Osteoblast (primary cell): ENCODE measurements at regions not wholly inside any gene's neighbourhood (a gene's known extent, or its start where the extent isn't known, plus 50 kb on each side); places are given as distances from the start of the nearest gene placed in this dataset.

Experiments used
- DNase-seq: peaks from one replicate; pipeline ENCODE4 v3.0.0; 2011; ENCODE audit warnings: low spot score, mixed read lengths; ENCODE audit not compliant: insufficient read length; ENCODE audit errors: missing footprints
- H2AFZ ChIP-seq: 2 replicates; pipeline ENCODE4 v1.6.0; 2011; ENCODE audit warnings: mild to moderate bottlenecking, low read length
- H3K27ac ChIP-seq: 2 replicates; pipeline ENCODE4 v1.5.1; 2011; ENCODE audit warnings: mild to moderate bottlenecking, low read depth, low read length, moderate library complexity
- H3K27me3 ChIP-seq: 2 replicates; pipeline ENCODE4 v1.6.0; 2012; ENCODE audit warnings: mild to moderate bottlenecking, control low read depth, inconsistent platforms, low read length, moderate library complexity; ENCODE audit not compliant: insufficient read depth
- H3K36me3 ChIP-seq: 2 replicates; pipeline ENCODE4 v1.5.1; 2011; ENCODE audit warnings: mild to moderate bottlenecking, low read length, control low read depth, moderate library complexity; ENCODE audit not compliant: insufficient read depth
- H3K4me1 ChIP-seq: 2 replicates; pipeline ENCODE4 v1.5.1; 2011; ENCODE audit warnings: mild to moderate bottlenecking, low read length, control low read depth, moderate library complexity; ENCODE audit not compliant: insufficient read depth
- H3K4me2 ChIP-seq: 2 replicates; pipeline ENCODE4 v1.6.0; 2011; ENCODE audit warnings: mild to moderate bottlenecking, low read length; ENCODE audit not compliant: insufficient read depth
- H3K4me3 ChIP-seq: fragments of 200-600 bp; sonication (generic); 3 replicates; pipeline ENCODE4 v1.5.1; 2012; ENCODE audit warnings: mild to moderate bottlenecking, low read length, inconsistent platforms; ENCODE audit not compliant: insufficient read depth
- H3K79me2 ChIP-seq: 2 replicates; pipeline ENCODE4 v1.6.0; 2012; ENCODE audit warnings: mild to moderate bottlenecking, low read length, control low read depth, inconsistent platforms; ENCODE audit not compliant: insufficient read depth
- H3K9me3 ChIP-seq: 2 replicates; pipeline ENCODE4 v1.5.1; 2011; ENCODE audit warnings: low read depth, low read length, control low read depth
- H4K20me1 ChIP-seq: 2 replicates; pipeline ENCODE4 v1.6.0; 2012; ENCODE audit warnings: mild to moderate bottlenecking, low read length, control low read depth; ENCODE audit not compliant: insufficient read depth
- TF ChIP-seq, protein P1 (sequence below): IDR thresholded peaks from 2 replicates; pipeline ENCODE4 v1.5.1; 2011; ENCODE audit warnings: mild to moderate bottlenecking, low read depth, low read length, moderate library complexity; ENCODE audit errors: extremely low read depth

- no peak overlapping the region for H3K4me3 ChIP-seq
- no peak overlapping the region for H3K27ac ChIP-seq
- no peak overlapping the region for H2AFZ ChIP-seq
- H3K79me2 ChIP-seq = no peaks in the 10 kb centered on the region
- H3K9me3 ChIP-seq = peaks cover 4% of the 10 kb centered on the region
- H3K27me3 ChIP-seq = no peaks in the 10 kb centered on the region
- no peak overlapping the region for H3K4me2 ChIP-seq
- H3K4me1 ChIP-seq = no peaks in the 10 kb centered on the region
- no peak for DNase-seq
- TF ChIP-seq, protein P1, sequence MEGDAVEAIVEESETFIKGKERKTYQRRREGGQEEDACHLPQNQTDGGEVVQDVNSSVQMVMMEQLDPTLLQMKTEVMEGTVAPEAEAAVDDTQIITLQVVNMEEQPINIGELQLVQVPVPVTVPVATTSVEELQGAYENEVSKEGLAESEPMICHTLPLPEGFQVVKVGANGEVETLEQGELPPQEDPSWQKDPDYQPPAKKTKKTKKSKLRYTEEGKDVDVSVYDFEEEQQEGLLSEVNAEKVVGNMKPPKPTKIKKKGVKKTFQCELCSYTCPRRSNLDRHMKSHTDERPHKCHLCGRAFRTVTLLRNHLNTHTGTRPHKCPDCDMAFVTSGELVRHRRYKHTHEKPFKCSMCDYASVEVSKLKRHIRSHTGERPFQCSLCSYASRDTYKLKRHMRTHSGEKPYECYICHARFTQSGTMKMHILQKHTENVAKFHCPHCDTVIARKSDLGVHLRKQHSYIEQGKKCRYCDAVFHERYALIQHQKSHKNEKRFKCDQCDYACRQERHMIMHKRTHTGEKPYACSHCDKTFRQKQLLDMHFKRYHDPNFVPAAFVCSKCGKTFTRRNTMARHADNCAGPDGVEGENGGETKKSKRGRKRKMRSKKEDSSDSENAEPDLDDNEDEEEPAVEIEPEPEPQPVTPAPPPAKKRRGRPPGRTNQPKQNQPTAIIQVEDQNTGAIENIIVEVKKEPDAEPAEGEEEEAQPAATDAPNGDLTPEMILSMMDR = no peak
- H4K20me1 ChIP-seq = no peaks in the 10 kb centered on the region
- H3K36me3 ChIP-seq = no peaks in the 10 kb centered on the region
These were observed 662.5 kb downstream of the LUZP2 start for GRCh38 chr11:25159341-25159740.

DNA sequence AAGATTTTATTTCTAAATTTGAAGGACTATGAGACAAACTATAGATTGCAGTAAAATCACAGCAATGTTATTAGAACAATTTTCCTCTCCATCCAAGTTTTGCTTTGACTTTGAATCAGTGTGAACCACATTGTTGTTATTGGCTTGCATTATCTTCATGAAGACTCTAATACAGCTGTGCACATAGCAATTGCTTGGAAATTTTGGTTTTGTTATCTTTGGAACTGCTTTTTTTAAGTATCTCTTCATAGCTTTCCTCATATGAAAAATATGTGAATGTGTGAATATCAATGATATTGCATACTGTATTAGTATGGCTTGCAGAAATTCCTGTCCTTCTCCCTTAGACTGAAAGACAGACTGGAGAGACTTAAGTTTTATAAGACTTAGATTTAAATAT lies 666.6 kb downstream of the LUZP2 start:
- no peak for DNase-seq
- H3K27ac ChIP-seq = no peak overlapping the region
- TF ChIP-seq, protein P1 = no peak
- H3K79me2 ChIP-seq = no peaks in the 10 kb centered on the region
- H4K20me1 ChIP-seq = no peaks in the 10 kb centered on the region
- no peak overlapping the region for H3K4me2 ChIP-seq
- H3K36me3 ChIP-seq = no peaks in the 10 kb centered on the region
- H2AFZ ChIP-seq = no peak overlapping the region
- no peaks in the 10 kb centered on the region for H3K4me1 ChIP-seq
- no peaks in the 10 kb centered on the region for H3K27me3 ChIP-seq
- H3K9me3 ChIP-seq = peaks cover 4% of the 10 kb centered on the region
- no peak overlapping the region for H3K4me3 ChIP-seq

GRCh38 chr11:25180187-25180586 lies 683.3 kb downstream of the LUZP2 start:
- H3K79me2 ChIP-seq = no peaks in the 10 kb centered on the region
- TF ChIP-seq, protein P1 = no peak
- H3K4me2 ChIP-seq = no peak overlapping the region
- no peak overlapping the region for H3K4me3 ChIP-seq
- H3K9me3 ChIP-seq = no peaks in the 10 kb centered on the region
- no peaks in the 10 kb centered on the region for H3K27me3 ChIP-seq
- no peak for DNase-seq
- H4K20me1 ChIP-seq = no peaks in the 10 kb centered on the region
- H2AFZ ChIP-seq = no peak overlapping the region
- no peaks in the 10 kb centered on the region for H3K36me3 ChIP-seq
- no peak overlapping the region for H3K27ac ChIP-seq
- H3K4me1 ChIP-seq = no peaks in the 10 kb centered on the region

DNA sequence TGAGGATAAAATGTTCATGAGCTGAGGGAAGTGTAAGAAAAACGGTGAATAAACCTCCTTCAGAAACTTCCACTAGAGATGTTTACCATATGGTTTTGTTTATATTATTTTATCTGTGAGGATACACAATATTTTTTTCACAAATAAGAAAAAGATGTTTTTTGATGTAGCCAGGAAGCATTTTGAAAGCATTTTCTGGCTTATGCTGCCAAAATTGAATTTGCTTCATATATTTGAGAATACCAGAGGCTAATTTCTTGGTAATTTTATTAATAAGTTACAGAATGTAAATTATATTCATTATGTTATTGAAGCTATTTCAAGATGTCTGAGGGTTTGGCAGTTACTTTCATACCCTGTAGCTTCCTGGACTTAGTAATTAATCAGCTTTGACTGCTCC lies 686.6 kb downstream of the LUZP2 start:
- Histone ChIP-seq H3K27me3 (no peaks in the 10 kb centered on the region), H3K79me2 (no peaks in the 10 kb centered on the region), H3K4me1 (no peaks in the 10 kb centered on the region), H3K4me3 (no peak overlapping the region), H4K20me1 (no peaks in the 10 kb centered on the region), H3K36me3 (no peaks in the 10 kb centered on the region), H3K4me2 (no peak overlapping the region), H2AFZ (no peak overlapping the region), H3K27ac (no peak overlapping the region), H3K9me3 (no peaks in the 10 kb centered on the region)
- TF ChIP-seq, protein P1 = no peak
- no peak for DNase-seq
